Heart right ventricle (tissue), 16 donors: ENCODE measurements at regions not wholly inside any gene's neighbourhood (a gene's known extent, or its start where the extent isn't known, plus 50 kb on each side); places are given as distances from the start of the nearest gene placed in this dataset.

Experiments
- ATAC-seq, 8 donors: fragments of 200-7000 bp; cut with Tn5 transposase; one replicate each; pipeline ENCODE4 v1.9.1; 2020; ENCODE audit warnings: mild to moderate bottlenecking in 8 of 8, moderate library complexity in 8 of 8, moderate number of reproducible peaks in 1 of 8
- DNase-seq, 2 donors: peaks; one replicate each; pipeline ENCODE4 v3.0.0-alpha.2; 2020
- H3K27ac ChIP-seq, 10 donors: fragments of 200-600 bp; sonication (generic) in 2 of 10; one replicate each; pipeline versions ENCODE4 v1.5.0 to v1.8.0; 2020 to 2022; ENCODE audit warnings: mild to moderate bottlenecking in 3 of 10
- H3K27me3 ChIP-seq, 7 donors: fragments of 200-600 bp; one replicate each; pipeline ENCODE4 v1.8.0; 2021 to 2022; ENCODE audit warnings: mild to moderate bottlenecking in 2 of 7
- H3K36me3 ChIP-seq, 9 donors: fragments of 200-600 bp; sonication (generic) in 1 of 9; one replicate each; pipeline versions ENCODE4 v1.5.0 to v1.8.0; 2020 to 2022; ENCODE audit warnings: mild to moderate bottlenecking in 2 of 9
- H3K4me1 ChIP-seq, 9 donors: fragments of 200-600 bp; sonication (generic) in 1 of 9; one replicate each; pipeline versions ENCODE4 v1.5.0 to v1.8.0; 2020 to 2022; ENCODE audit warnings: mild to moderate bottlenecking in 4 of 9
- H3K4me3 ChIP-seq, 10 donors: fragments of 200-600 bp; sonication (generic) in 2 of 10; one replicate each; pipeline versions ENCODE4 v1.5.0 to v1.8.0; 2020 to 2022; ENCODE audit warnings: mild to moderate bottlenecking in 7 of 10, moderate library complexity in 2 of 10
- H3K9me3 ChIP-seq, 11 donors: fragments of 200-600 bp in 10 of 11; sonication (generic) in 2 of 11; one replicate each; pipeline versions ENCODE4 v1.5.0 to v1.8.0; 2013 to 2022; ENCODE audit warnings: mild to moderate bottlenecking in 2 of 11, control low read depth in 1 of 11, moderate library complexity in 1 of 11
- CTCF ChIP-seq, 9 donors: fragments of 200-600 bp; sonication (generic) in 2 of 9; IDR thresholded peaks; one replicate each; pipeline versions ENCODE4 v1.5.0 to v1.8.0; 2021 to 2022; ENCODE audit warnings: antibody characterized with exemption in 9 of 9, mild to moderate bottlenecking in 5 of 9, moderate library complexity in 1 of 9
- WGBS, 2 donors: extraction: QIAGEN DNeasy Blood & Tissue Kit; methylation state at CpG; one replicate each; pipeline ENCODE4 v1.1.7; 2013; ENCODE audit warnings: inconsistent platforms in 1 of 2; 5-methylcytosine and 5-hydroxymethylcytosine counted together
- intact Hi-C, 10 donors: fragments of 100-400 bp; cut with DNase I; formaldehyde crosslinking; loops; one replicate each; pipeline versions ENCODE4 v1.11.1 to v1.14.2; 2022
- donor health status: Arrhythmogenic right ventricular cardiomyopathy.
- donor health status: ischemic (EF 13 %, LVEDD 7.1; RV severe dilation, severe dysfunction).
- donor health status: healthy with polysubstance abuse.
- donor health status: DM: no; HTN: yes; CAD: no.
- donor health status: DM: no; HTN: no; CAD: no.
- donor health status: ischemic (EF 25% LVEDD 6.9; RV normal size, moderate dysfunction).
- donor health status: ischemic (EF 25% LVEDD 5.7; RV mildly dilated, moderate dysfunction).
- donor health status: healthy.
- donor health status: DM: yes; HTN: yes; CAD: no.
- donor health status: Ischemic cardiomyopathy.
- donor health status: ischemic (EF 35%, LVEDD 5.7; RV mildly dilated, moderate dysfunction).
- donor health status: nonischemic (EF 11% LVEDD 7.7; RV severe dilation, severe dysfunction).
- donor health status: DM: yes; HTN: yes; CAD: no.
- donor health status: PGD.
- donor health status: ischemic (EF 29% LVEDD 5.4; RV normal size, mild dysfunction).
- donor health status: nonischemic (EF 23%, LVEDD 6.1; RV moderate dilation, normal function).

DNA sequence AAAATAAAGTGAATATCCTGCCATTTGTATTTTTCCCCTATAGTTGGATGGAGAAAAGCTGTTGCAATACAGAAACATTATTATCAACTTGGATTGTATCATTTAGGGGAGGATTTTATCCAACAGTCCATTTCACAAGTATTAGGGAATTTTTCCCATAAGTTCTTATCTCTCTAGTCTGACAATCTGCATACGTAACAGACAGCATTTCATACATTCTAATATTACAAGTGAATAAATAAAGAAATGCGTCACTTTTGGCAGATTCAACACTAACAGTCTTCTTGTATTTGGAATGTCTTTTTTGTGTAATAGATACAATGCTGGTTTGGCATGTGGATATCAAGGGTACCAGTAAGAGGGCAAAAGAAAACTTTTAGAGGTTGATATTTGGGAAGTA lies 795.3 kb upstream of the ARRDC4 start:
- Histone ChIP-seq H3K27ac (no peak overlapping the region), H3K27me3 (peaks cover 0 to 6% (median 0%) of the 10 kb centered on the region in 7 donors), H3K9me3 (no peaks in the 10 kb centered on the region), H3K4me3 (no peak overlapping the region), H3K4me1 (no peaks in the 10 kb centered on the region), H3K36me3 (no peaks in the 10 kb centered on the region)
- DNase-seq (no peak), ATAC-seq (no peak)
- intact Hi-C loops, result no loop called here
- TF ChIP-seq CTCF (IDR thresholded peaks at IDR 0.05), result no peak
- WGBS, 2 donors, result 79 to 81% methylated on average over 2 of the region's 2 CpGs

DNA sequence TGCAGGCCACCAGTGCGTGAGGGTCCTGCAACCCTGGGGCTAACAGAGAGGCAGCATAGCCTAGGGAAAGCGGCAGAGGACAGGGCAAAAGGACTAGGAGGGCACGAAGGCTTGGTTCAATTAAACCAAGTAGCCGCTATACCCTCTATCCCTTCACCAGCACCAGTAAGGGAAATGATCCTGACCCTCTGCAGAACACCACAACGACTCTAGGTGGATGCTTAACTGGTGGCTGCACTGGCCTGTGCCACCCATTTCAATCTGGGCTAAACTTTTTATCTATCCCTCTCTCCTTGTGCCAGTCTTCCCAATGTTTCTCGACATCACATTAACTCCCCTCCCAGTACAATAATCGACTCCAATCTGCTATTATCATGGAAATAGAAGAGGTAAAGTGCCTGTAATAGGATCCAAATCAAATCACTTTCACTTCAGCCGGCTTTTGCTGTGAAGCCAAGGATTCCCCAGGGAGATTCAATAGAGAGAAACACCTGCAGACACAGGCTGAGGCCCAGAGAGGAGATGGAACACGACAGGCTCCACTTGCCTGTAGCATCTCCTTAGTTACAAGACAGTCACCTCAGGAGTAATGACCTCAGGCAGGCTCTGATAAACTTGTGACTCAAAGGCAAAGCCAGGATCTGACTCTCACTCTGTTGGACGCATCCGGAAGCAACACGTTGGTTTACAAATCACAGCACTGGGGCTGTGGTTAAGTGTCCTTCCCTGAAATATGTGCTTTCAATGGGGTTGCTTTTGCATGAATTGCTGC lies 791.6 kb upstream of the ARRDC4 start:
- WGBS, 2 donors, result 72 to 74% methylated on average over 12 of the region's 12 CpGs
- Histone ChIP-seq H3K4me1 (no peaks in the 10 kb centered on the region), H3K4me3 (no peak overlapping the region), H3K36me3 (no peaks in the 10 kb centered on the region), H3K27ac (no peak overlapping the region), H3K27me3 (no peaks in the 10 kb centered on the region), H3K9me3 (peaks cover 0 to 12% (median 0%) of the 10 kb centered on the region in 11 donors)
- TF ChIP-seq CTCF (IDR thresholded peaks at IDR 0.05), result no peak
- intact Hi-C loops, result no loop called here
- DNase-seq (no peak), ATAC-seq (no peak)

DNA sequence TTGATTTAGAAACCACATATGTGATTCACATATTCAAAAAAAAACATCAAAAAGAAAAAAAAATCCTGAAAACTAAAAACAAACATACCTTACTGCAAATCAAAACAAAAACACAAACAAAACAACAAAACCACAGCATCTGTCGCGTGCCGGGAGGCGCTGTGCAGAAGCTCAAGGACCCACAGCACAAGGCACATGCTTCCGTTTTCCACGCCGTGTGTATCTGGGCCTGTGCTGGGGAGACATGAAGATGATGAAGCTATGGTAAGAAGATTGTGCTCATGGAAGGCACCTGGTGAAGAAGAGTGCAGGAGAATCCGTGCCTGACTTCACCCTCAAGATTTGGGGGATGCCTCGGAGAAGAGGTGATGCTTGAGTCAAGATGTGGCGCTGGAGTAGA lies 788.9 kb upstream of the ARRDC4 start:
- H3K4me1 ChIP-seq, result no peaks in the 10 kb centered on the region
- TF ChIP-seq CTCF (IDR thresholded peaks at IDR 0.05), result no peak
- intact Hi-C loops, result no loop called here
- no peak for DNase-seq
- no peak for ATAC-seq
- peaks cover 0 to 16% (median 0%) of the 10 kb centered on the region in 11 donors for H3K9me3 ChIP-seq
- H3K4me3 ChIP-seq, result no peak overlapping the region
- H3K27ac ChIP-seq, result no peak overlapping the region
- peaks cover 0 to 10% (median 0%) of the 10 kb centered on the region in 7 donors for H3K27me3 ChIP-seq
- no peaks in the 10 kb centered on the region for H3K36me3 ChIP-seq
- WGBS, 2 donors, result 93 to 96% methylated on average over 10 of the region's 10 CpGs

DNA sequence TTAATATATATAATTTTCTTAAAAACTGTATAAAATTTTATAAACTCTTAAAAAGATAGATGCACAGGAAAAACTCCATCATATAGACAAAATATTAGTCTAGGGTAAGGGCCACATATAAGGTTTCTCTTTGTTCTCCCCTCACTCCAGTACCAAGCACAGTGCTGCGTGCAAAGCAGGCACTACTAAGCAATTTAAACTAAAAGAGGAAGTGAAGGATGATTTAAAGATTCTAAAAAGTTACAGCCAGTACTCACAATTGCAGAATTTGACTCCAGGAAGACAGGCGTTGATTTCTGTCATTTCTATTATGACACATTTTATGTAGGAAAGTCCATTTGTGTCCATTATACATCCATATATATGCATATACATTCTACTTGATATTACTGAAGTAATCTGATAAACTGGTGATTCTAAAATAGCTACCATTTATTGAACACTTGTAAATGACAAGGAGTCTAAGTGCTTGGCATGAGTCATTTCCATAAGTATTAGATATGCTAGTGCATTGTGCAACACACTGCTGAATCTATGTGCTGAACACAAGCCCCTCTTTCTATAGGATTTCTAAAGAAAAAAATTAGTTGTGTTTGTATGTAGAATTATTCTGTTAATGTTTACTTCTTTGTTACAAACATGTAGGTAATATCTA lies 785.5 kb upstream of the ARRDC4 start:
- TF ChIP-seq CTCF (IDR thresholded peaks at IDR 0.05), result no peak
- WGBS, 2 donors, result 83% methylated on average over 2 of the region's 2 CpGs
- ATAC-seq, result no peak
- Histone ChIP-seq H3K27ac (no peak overlapping the region), H3K4me3 (no peak overlapping the region), H3K27me3 (peaks cover 0 to 17% (median 8%) of the 10 kb centered on the region in 7 donors), H3K9me3 (peaks cover 0 to 16% (median 0%) of the 10 kb centered on the region in 11 donors), H3K4me1 (no peaks in the 10 kb centered on the region), H3K36me3 (no peaks in the 10 kb centered on the region)
- no peak for DNase-seq
- intact Hi-C loops, result no loop called here
